Activated T-cell treated with anti-CD3 and anti-CD28 coated beads, Interleukin-2, amount 50 U/mL, for 24 hours (primary cell): ENCODE measurements at regions not wholly inside any gene's neighbourhood (a gene's known extent, or its start where the extent isn't known, plus 50 kb on each side); places are given as distances from the start of the nearest gene placed in this dataset.

Experiments
- DNase-seq: peaks from one replicate; pipeline ENCODE4 v3.0.0-alpha.2; 2020
- H3K27ac Mint-ChIP-seq: 2 replicates; pipeline ENCODE4 v1.8.0; 2020; ENCODE audit warnings: mild to moderate bottlenecking, mixed read lengths
- H3K27me3 Mint-ChIP-seq: 2 replicates; pipeline ENCODE4 v1.8.0; 2020; ENCODE audit warnings: mixed read lengths
- H3K36me3 Mint-ChIP-seq: 2 replicates; pipeline ENCODE4 v1.8.0; 2020; ENCODE audit warnings: low read depth, mixed read lengths
- H3K4me1 Mint-ChIP-seq: 2 replicates; pipeline ENCODE4 v1.8.0; 2020; ENCODE audit warnings: low read depth, mixed read lengths
- H3K4me3 Mint-ChIP-seq: 2 replicates; pipeline ENCODE4 v1.8.0; 2020; ENCODE audit warnings: mild to moderate bottlenecking, moderate library complexity, mixed read lengths
- H3K9me3 Mint-ChIP-seq: 2 replicates; pipeline ENCODE4 v1.8.0; 2020; ENCODE audit warnings: mixed read lengths

GRCh38 chr5:146993876-146994530, 115.4 kb upstream of the PPP2R2B start:
- H3K9me3 Mint-ChIP-seq = peaks cover 4% of the 10 kb centered on the region
- H3K27me3 Mint-ChIP-seq = no peaks in the 10 kb centered on the region
- no peak for DNase-seq
- no peaks in the 10 kb centered on the region for H3K4me1 Mint-ChIP-seq
- no peak overlapping the region for H3K4me3 Mint-ChIP-seq
- no peak overlapping the region for H3K27ac Mint-ChIP-seq
- H3K36me3 Mint-ChIP-seq = no peaks in the 10 kb centered on the region

GRCh38 chr5:146995878-146996277, 117.3 kb upstream of the PPP2R2B start:
- peaks cover 2% of the 10 kb centered on the region for H3K9me3 Mint-ChIP-seq
- H3K4me1 Mint-ChIP-seq = no peaks in the 10 kb centered on the region
- no peaks in the 10 kb centered on the region for H3K27me3 Mint-ChIP-seq
- no peak overlapping the region for H3K27ac Mint-ChIP-seq
- H3K4me3 Mint-ChIP-seq = no peak overlapping the region
- no peak for DNase-seq
- H3K36me3 Mint-ChIP-seq = no peaks in the 10 kb centered on the region

GRCh38 chr5:147015405-147015804, 136.8 kb upstream of the PPP2R2B start:
- Mint-ChIP-seq H3K27ac (no peak overlapping the region), H3K27me3 (peaks cover 10% of the 10 kb centered on the region), H3K4me3 (no peak overlapping the region), H3K9me3 (no peaks in the 10 kb centered on the region), H3K36me3 (no peaks in the 10 kb centered on the region), H3K4me1 (no peaks in the 10 kb centered on the region)
- DNase-seq = no peak

- Mint-ChIP-seq H3K27ac (no peak overlapping the region), H3K36me3 (no peaks in the 10 kb centered on the region), H3K27me3 (peaks cover 11% of the 10 kb centered on the region), H3K9me3 (no peaks in the 10 kb centered on the region), H3K4me3 (no peak overlapping the region), H3K4me1 (no peaks in the 10 kb centered on the region)
- DNase-seq = no peak
Observed at GRCh38 chr5:147017191-147017590, 138.6 kb upstream of the PPP2R2B start.

DNA sequence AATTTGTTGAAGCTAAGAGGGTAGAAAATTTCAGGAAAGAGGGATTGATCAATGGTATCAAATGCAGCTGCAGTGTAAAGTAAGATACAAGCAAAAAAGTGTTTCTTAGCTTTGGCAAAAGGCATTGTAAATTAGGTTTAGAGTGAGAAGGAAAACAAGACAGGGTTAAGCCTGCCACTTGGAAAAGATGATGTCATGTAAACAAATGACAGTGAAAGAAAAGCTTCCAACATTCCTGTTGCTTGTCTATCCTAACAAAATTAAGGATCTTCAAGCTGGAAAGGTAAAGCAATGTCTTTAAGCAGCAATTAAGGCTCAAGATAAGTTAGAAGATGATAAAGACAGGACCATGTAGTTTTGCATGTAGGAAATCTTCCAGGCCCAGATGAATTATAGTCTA, 139.1 kb upstream of the PPP2R2B start:
- H3K27ac Mint-ChIP-seq = no peak overlapping the region
- no peaks in the 10 kb centered on the region for H3K4me1 Mint-ChIP-seq
- no peaks in the 10 kb centered on the region for H3K9me3 Mint-ChIP-seq
- DNase-seq = no peak
- no peaks in the 10 kb centered on the region for H3K36me3 Mint-ChIP-seq
- peaks cover 11% of the 10 kb centered on the region for H3K27me3 Mint-ChIP-seq
- no peak overlapping the region for H3K4me3 Mint-ChIP-seq

DNA sequence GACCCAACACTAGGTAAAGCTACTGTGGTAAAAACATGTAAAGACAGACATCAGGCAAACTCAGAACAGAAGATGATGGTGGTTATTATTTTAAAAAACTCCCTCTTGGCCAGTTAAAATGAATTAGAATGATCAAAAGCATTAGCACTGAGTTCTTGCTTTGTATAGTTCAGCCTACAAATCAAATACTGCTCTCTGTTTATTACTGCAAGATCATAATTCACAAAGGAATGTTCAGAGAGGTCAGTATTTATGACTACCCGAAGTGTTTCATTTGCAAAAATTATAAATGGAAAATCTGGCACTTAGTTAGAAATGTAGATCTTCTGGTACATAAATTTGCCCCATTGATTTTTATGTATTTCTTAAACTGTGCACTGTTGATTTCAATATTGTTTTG, 140.3 kb upstream of the PPP2R2B start:
- Mint-ChIP-seq H3K4me3 (no peak overlapping the region), H3K27me3 (peaks cover 11% of the 10 kb centered on the region), H3K9me3 (no peaks in the 10 kb centered on the region), H3K27ac (no peak overlapping the region), H3K4me1 (no peaks in the 10 kb centered on the region), H3K36me3 (no peaks in the 10 kb centered on the region)
- DNase-seq = no peak

- no peaks in the 10 kb centered on the region for H3K9me3 Mint-ChIP-seq
- H3K4me1 Mint-ChIP-seq = no peaks in the 10 kb centered on the region
- no peak overlapping the region for H3K4me3 Mint-ChIP-seq
- no peaks in the 10 kb centered on the region for H3K36me3 Mint-ChIP-seq
- H3K27ac Mint-ChIP-seq = no peak overlapping the region
- peaks cover 6% of the 10 kb centered on the region for H3K27me3 Mint-ChIP-seq
- DNase-seq = no peak
Observed at GRCh38 chr5:147036691-147037245, 158.2 kb upstream of the PPP2R2B start.

DNA sequence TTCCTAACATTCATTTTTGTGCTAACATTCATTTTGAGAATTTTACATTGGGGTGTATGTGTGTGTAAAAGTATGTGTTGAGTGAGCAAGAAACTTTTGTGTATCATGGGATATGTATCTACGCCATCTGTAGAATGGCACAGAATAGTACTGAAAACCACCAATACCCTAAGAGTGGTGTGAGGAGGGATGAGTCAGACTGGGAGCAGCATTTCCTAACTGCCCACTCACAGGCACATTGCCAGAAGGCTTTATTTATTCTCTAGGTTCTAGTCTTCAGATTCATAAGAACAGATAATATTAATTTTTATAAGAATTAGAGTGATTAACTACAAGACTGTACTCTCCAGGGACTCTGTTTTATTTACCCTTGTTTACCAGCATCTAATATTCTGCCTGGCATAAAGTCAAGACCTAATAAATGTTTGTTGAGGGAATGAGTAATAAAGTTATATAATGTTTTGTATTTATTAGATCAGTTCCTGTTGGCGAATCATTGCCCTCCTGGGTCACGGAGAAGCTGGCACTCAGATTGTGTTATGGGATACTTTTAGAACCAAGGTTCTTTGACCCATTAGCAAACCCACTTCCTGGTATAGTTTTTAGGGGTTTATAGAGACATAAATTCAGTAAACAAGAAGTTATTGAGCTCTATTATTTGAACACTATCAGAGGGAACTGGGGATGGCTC, 159.1 kb upstream of the PPP2R2B start:
- no peak for DNase-seq
- Mint-ChIP-seq H3K4me3 (no peak overlapping the region), H3K27me3 (peaks cover 6% of the 10 kb centered on the region), H3K36me3 (no peaks in the 10 kb centered on the region), H3K27ac (no peak overlapping the region), H3K9me3 (no peaks in the 10 kb centered on the region), H3K4me1 (no peaks in the 10 kb centered on the region)

- no peaks in the 10 kb centered on the region for H3K9me3 Mint-ChIP-seq
- no peaks in the 10 kb centered on the region for H3K4me1 Mint-ChIP-seq
- H3K27ac Mint-ChIP-seq = no peak overlapping the region
- no peak overlapping the region for H3K4me3 Mint-ChIP-seq
- H3K27me3 Mint-ChIP-seq = peaks cover 3% of the 10 kb centered on the region
- no peaks in the 10 kb centered on the region for H3K36me3 Mint-ChIP-seq
- no peak for DNase-seq
Observed at GRCh38 chr5:147040856-147041255, 162.3 kb upstream of the PPP2R2B start.

DNA sequence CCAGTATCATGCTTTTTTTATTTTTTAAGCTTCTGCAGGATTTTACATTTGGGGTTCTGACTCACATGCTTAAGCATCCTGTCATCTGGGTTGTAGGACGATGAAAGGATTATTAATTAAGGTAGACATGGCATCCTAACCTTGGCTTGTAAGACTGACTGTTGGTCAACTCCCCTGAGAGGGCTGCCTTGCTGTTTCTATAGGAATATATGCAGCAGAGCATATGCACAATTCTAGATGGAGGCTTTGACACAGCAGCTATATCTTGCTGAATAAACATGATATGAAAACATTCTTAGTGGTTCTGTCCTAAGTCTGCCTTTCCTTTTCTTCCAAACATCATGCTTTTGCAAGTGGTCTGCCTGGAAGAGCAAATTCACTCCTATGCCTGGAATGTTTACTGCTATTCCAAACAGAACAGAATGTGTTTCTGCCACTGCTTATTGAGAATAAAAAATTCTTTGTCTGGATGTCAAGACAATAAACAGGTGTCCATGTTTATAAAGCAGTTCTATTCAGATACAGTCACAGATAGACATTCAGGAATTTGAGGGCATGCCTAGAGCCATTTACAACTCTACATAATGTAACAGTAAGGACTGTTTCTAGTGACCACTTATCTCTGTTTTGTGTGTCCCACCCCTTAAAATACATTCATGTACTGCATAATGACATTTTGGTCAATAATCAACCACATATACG, 166.2 kb upstream of the PPP2R2B start:
- Mint-ChIP-seq H3K4me1 (no peaks in the 10 kb centered on the region), H3K9me3 (no peaks in the 10 kb centered on the region), H3K36me3 (no peaks in the 10 kb centered on the region), H3K27me3 (no peaks in the 10 kb centered on the region), H3K4me3 (no peak overlapping the region), H3K27ac (no peak overlapping the region)
- DNase-seq = no peak

GRCh38 chr5:147045290-147045689, 166.7 kb upstream of the PPP2R2B start:
- no peak for DNase-seq
- no peaks in the 10 kb centered on the region for H3K4me1 Mint-ChIP-seq
- no peak overlapping the region for H3K4me3 Mint-ChIP-seq
- no peaks in the 10 kb centered on the region for H3K9me3 Mint-ChIP-seq
- H3K27ac Mint-ChIP-seq = no peak overlapping the region
- no peaks in the 10 kb centered on the region for H3K27me3 Mint-ChIP-seq
- H3K36me3 Mint-ChIP-seq = no peaks in the 10 kb centered on the region

GRCh38 chr5:147046281-147046680, 167.7 kb upstream of the PPP2R2B start:
- Mint-ChIP-seq H3K27ac (no peak overlapping the region), H3K9me3 (no peaks in the 10 kb centered on the region), H3K4me3 (no peak overlapping the region), H3K27me3 (no peaks in the 10 kb centered on the region), H3K4me1 (no peaks in the 10 kb centered on the region), H3K36me3 (no peaks in the 10 kb centered on the region)
- no peak for DNase-seq

GRCh38 chr5:147046894-147047293, 168.3 kb upstream of the PPP2R2B start:
- no peaks in the 10 kb centered on the region for H3K36me3 Mint-ChIP-seq
- no peak for DNase-seq
- H3K27ac Mint-ChIP-seq = no peak overlapping the region
- no peaks in the 10 kb centered on the region for H3K9me3 Mint-ChIP-seq
- H3K4me1 Mint-ChIP-seq = no peaks in the 10 kb centered on the region
- H3K4me3 Mint-ChIP-seq = no peak overlapping the region
- H3K27me3 Mint-ChIP-seq = no peaks in the 10 kb centered on the region

GRCh38 chr5:147049764-147050163, 171.2 kb upstream of the PPP2R2B start:
- no peaks in the 10 kb centered on the region for H3K9me3 Mint-ChIP-seq
- no peaks in the 10 kb centered on the region for H3K4me1 Mint-ChIP-seq
- no peak for DNase-seq
- no peaks in the 10 kb centered on the region for H3K36me3 Mint-ChIP-seq
- peaks cover 4% of the 10 kb centered on the region for H3K27me3 Mint-ChIP-seq
- H3K27ac Mint-ChIP-seq = no peak overlapping the region
- no peak overlapping the region for H3K4me3 Mint-ChIP-seq

DNA sequence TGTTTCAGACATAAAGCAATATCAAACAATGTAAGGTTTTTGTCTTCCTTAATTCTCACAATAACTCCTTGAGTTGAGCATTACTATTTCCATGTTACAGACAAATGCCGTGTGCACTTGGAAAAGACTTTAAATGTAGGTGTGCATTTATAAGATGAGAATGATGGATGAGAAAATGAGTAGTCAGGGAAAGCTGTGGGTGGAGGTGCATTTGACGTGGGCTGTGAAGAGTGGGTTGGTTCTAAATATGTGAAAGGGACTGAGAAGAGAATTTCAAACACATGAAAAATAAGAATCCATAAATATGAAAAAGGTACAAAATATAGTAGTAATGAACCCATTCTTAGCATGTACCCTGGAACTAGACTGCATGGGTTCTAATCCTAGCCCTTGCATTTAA, 171.6 kb upstream of the PPP2R2B start:
- H3K4me1 Mint-ChIP-seq = no peaks in the 10 kb centered on the region
- H3K36me3 Mint-ChIP-seq = no peaks in the 10 kb centered on the region
- no peak overlapping the region for H3K27ac Mint-ChIP-seq
- peaks cover 4% of the 10 kb centered on the region for H3K27me3 Mint-ChIP-seq
- H3K4me3 Mint-ChIP-seq = no peak overlapping the region
- DNase-seq = no peak
- no peaks in the 10 kb centered on the region for H3K9me3 Mint-ChIP-seq
